Tibial nerve (tissue), 4 donors: ENCODE measurements at regions not wholly inside any gene's neighbourhood (a gene's known extent, or its start where the extent isn't known, plus 50 kb on each side); places are given as distances from the start of the nearest gene placed in this dataset.

Experiments used
- EP300 ChIP-seq, 2 donors: sonication (generic); formaldehyde crosslinking; IDR thresholded peaks; one replicate each; pipeline ENCODE4 v1.6.1; 2017; ENCODE audit warnings: antibody characterized with exemption in 2 of 2, mild to moderate bottlenecking in 1 of 2
- POLR2A ChIP-seq, 2 donors: fragments of 450-650 bp; IDR thresholded peaks; one replicate each; pipeline ENCODE4 v1.6.1; 2017; ENCODE audit warnings: antibody characterized with exemption in 2 of 2, mild to moderate bottlenecking in 2 of 2, moderate library complexity in 2 of 2
- TF ChIP-seq, protein P1 (sequence below), 5 experiments: fragments of 200-600 bp in 3 of 5; fragments of 450-650 bp in 2 of 5; sonication (generic) in 3 of 5; IDR thresholded peaks; one replicate each; pipeline ENCODE4 v1.5.1; 2016 to 2019; ENCODE audit warnings: antibody characterized with exemption in 5 of 5, mild to moderate bottlenecking in 3 of 5, moderate library complexity in 2 of 5

DNA sequence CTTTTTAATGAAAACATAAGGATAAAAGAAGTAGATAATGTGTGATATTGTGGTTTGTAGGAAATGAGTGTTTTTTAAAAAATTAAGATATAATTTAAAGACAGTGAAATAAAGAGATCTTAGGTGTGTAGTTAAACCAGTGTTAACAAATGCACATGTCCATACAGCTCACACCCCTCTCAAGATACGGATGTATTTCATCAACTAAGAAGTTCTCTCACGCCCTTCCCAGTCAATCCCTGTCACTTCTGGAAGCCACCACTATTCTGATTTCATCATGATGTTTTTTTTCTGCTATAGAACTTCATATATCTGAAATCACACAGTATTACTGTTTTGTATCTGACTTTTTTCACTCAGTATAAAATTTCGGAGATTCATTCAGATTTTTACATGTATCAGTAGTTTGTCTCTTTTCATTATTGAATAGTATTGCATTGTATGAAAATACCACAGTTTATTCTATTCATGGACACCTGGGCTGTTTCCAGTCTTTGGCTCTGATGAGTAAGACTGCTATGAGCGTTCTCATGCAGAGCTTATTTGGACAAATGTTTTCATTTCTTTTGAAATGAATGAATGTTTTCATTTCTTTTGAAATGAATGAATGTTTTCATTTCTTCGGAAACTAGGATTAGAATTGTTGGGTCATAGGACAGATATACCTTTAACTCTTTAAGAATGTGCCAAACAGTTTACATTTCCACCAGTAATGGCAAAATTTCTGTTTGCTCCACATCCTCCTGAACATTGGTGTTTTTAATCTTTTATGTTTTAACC, 49.7 kb upstream of the ELOVL5 start:
- TF ChIP-seq, protein P1, sequence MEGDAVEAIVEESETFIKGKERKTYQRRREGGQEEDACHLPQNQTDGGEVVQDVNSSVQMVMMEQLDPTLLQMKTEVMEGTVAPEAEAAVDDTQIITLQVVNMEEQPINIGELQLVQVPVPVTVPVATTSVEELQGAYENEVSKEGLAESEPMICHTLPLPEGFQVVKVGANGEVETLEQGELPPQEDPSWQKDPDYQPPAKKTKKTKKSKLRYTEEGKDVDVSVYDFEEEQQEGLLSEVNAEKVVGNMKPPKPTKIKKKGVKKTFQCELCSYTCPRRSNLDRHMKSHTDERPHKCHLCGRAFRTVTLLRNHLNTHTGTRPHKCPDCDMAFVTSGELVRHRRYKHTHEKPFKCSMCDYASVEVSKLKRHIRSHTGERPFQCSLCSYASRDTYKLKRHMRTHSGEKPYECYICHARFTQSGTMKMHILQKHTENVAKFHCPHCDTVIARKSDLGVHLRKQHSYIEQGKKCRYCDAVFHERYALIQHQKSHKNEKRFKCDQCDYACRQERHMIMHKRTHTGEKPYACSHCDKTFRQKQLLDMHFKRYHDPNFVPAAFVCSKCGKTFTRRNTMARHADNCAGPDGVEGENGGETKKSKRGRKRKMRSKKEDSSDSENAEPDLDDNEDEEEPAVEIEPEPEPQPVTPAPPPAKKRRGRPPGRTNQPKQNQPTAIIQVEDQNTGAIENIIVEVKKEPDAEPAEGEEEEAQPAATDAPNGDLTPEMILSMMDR (IDR thresholded peaks at IDR 0.05), result no peak
- TF ChIP-seq POLR2A (IDR thresholded peaks at IDR 0.05), result no peak
- TF ChIP-seq EP300 (IDR thresholded peaks at IDR 0.05), result no peak
